Fibroblast of lung (primary cell): ENCODE measurements at regions not wholly inside any gene's neighbourhood (a gene's known extent, or its start where the extent isn't known, plus 50 kb on each side); places are given as distances from the start of the nearest gene placed in this dataset.

Experiments
- CTCF ChIP-seq, 2 donors: IDR thresholded peaks in 1 of 2; conservative IDR thresholded peaks in 1 of 2; 1 replicate in 1 of 2; 2 replicates in 1 of 2; pipeline ENCODE4 v1.5.1; 2011 to 2012; ENCODE audit warnings: low read length in 2 of 2, control low read depth in 1 of 2, inconsistent platforms in 1 of 2, low read depth in 1 of 2, mild to moderate bottlenecking in 1 of 2
- EZH2 ChIP-seq: IDR thresholded peaks from 2 replicates; pipeline ENCODE4 v1.5.1; 2012; ENCODE audit warnings: low read length, control low read depth, mild to moderate bottlenecking; ENCODE audit errors: missing control alignments

GRCh38 chr12:111196532-111196931 is 172.4 kb downstream of the PHETA1 start:
- no peak for TF ChIP-seq CTCF (conservative IDR thresholded peaks at IDR 0.05 in 1 of 2, IDR thresholded peaks at IDR 0.05 in 1 of 2; ENCODE audit: low read depth in 1 of 2, low read length in 2 of 2)
- no peak for TF ChIP-seq EZH2
